Left forelimb (tissue), 1 donor: ENCODE measurements at regions not wholly inside any gene's neighbourhood (a gene's known extent, or its start where the extent isn't known, plus 50 kb on each side); places are given as distances from the start of the nearest gene placed in this dataset.
A peak's percentile ranks its signal among the peaks of the same experiment; 100 is the strongest.

Experiments
- DNase-seq: peaks from one replicate; pipeline ENCODE4 v3.0.0-alpha.2; 2018; ENCODE audit warnings: low spot score

GRCh38 chr12:124396544-124397398 is 101.9 kb downstream of the RFLNA start:
- DNase-seq: no peak

GRCh38 chr12:124395986-124396385 is 101.1 kb downstream of the RFLNA start:
- DNase-seq: no peak

- DNase-seq: no peak
Observed at GRCh38 chr12:124395284-124395752, 100.4 kb downstream of the RFLNA start.

GRCh38 chr12:124394462-124395128 is 99.7 kb downstream of the RFLNA start:
- DNase-seq: no peak

- no peak for DNase-seq
Observed at GRCh38 chr12:124393831-124394230, 98.9 kb downstream of the RFLNA start.

GRCh38 chr12:124393414-124393790 is 98.5 kb downstream of the RFLNA start:
- DNase-seq: no peak

- peak; percentile 83 for DNase-seq
Observed at GRCh38 chr12:124392667-124393413, 97.9 kb downstream of the RFLNA start.

- DNase-seq: no peak
Observed at GRCh38 chr12:124392271-124392666, 97.4 kb downstream of the RFLNA start.

GRCh38 chr12:124391340-124392261 is 96.7 kb downstream of the RFLNA start:
- no peak for DNase-seq

- no peak for DNase-seq
Observed at GRCh38 chr12:124390442-124391097, 95.7 kb downstream of the RFLNA start.

GRCh38 chr12:124389725-124390441 is 95.0 kb downstream of the RFLNA start:
- DNase-seq: no peak

- peak; percentile 90 for DNase-seq
Observed at GRCh38 chr12:124389138-124389724, 94.3 kb downstream of the RFLNA start.

GRCh38 chr12:124388679-124389137 is 93.8 kb downstream of the RFLNA start:
- peak; percentile 91 for DNase-seq

GRCh38 chr12:124388038-124388671 is 93.3 kb downstream of the RFLNA start:
- no peak for DNase-seq

GRCh38 chr12:124387528-124387911 is 92.6 kb downstream of the RFLNA start:
- DNase-seq: no peak

- no peak for DNase-seq
Observed at GRCh38 chr12:124386661-124387527, 92.0 kb downstream of the RFLNA start.

GRCh38 chr12:124386059-124386458 is 91.2 kb downstream of the RFLNA start:
- DNase-seq: no peak
